Tibial artery (tissue), 4 donors: ENCODE measurements at regions not wholly inside any gene's neighbourhood (a gene's known extent, or its start where the extent isn't known, plus 50 kb on each side); places are given as distances from the start of the nearest gene placed in this dataset.

Experiments
- DNase-seq, 2 donors: peaks; one replicate each; pipeline ENCODE4 v3.0.0-alpha.2; 2019
- H3K27ac ChIP-seq, 2 donors: fragments of 200-600 bp; sonication (generic) in 1 of 2; 1 replicate in 1 of 2; 2 replicates in 1 of 2; pipeline ENCODE4 v1.5.1; 2018 to 2019; ENCODE audit warnings: mild to moderate bottlenecking in 1 of 2
- H3K27me3 ChIP-seq, 2 donors: fragments of 200-600 bp; sonication (generic) in 1 of 2; one replicate each; pipeline versions ENCODE4 v1.5.1 to v1.6.0; 2016 to 2019
- H3K36me3 ChIP-seq, 3 donors: fragments of 200-600 bp; sonication (generic) in 2 of 3; one replicate each; pipeline ENCODE4 v1.5.1; 2016 to 2019; ENCODE audit warnings: mild to moderate bottlenecking in 2 of 3
- H3K4me1 ChIP-seq, 4 donors: fragments of 200-600 bp; sonication (generic) in 2 of 4; 1 replicate in 3 of 4; 2 replicates in 1 of 4; pipeline ENCODE4 v1.5.1; 2016 to 2019
- H3K4me3 ChIP-seq, 2 donors: fragments of 200-600 bp; sonication (generic) in 1 of 2; 1 replicate in 1 of 2; 2 replicates in 1 of 2; pipeline ENCODE4 v1.5.1; 2018 to 2019; ENCODE audit warnings: mild to moderate bottlenecking in 2 of 2
- H3K9me3 ChIP-seq, 3 donors: fragments of 200-600 bp; sonication (generic) in 1 of 3; one replicate each; pipeline ENCODE4 v1.5.1; 2016 to 2019
- CTCF ChIP-seq, 2 experiments: fragments of 200-600 bp in 1 of 2; fragments of 450-650 bp in 1 of 2; IDR thresholded peaks; one replicate each; pipeline ENCODE4 v1.5.1; 2017 to 2019; ENCODE audit warnings: antibody characterized with exemption in 2 of 2, mild to moderate bottlenecking in 1 of 2, moderate library complexity in 1 of 2
- intact Hi-C: fragments of 100-400 bp; cut with DNase I; formaldehyde crosslinking; loops from one replicate; pipeline ENCODE4 v1.15.0; 2023; ENCODE audit warnings: low total_unique reads

GRCh38 chr1:87201768-87202167, 126.9 kb upstream of the LMO4 start:
- Histone ChIP-seq H3K4me1 (no peaks in the 10 kb centered on the region), H3K27ac (no peak overlapping the region)
- intact Hi-C loops = no loop called here

GRCh38 chr1:87202451-87202850, 126.2 kb upstream of the LMO4 start:
- DNase-seq = no peak
- intact Hi-C loops = no loop called here
- Histone ChIP-seq H3K27ac (no peak overlapping the region), H3K27me3 (no peaks in the 10 kb centered on the region), H3K4me3 (peak overlapping the region in 1 of 2 donors; percentile 37), H3K9me3 (no peaks in the 10 kb centered on the region), H3K4me1 (no peaks in the 10 kb centered on the region), H3K36me3 (no peaks in the 10 kb centered on the region)
- no peak for TF ChIP-seq CTCF (IDR thresholded peaks at IDR 0.05)

More at GRCh38 chr1:87201768-87202167, 126.9 kb upstream of the LMO4 start:
- H3K27me3 ChIP-seq = no peaks in the 10 kb centered on the region
- H3K9me3 ChIP-seq = no peaks in the 10 kb centered on the region
- no peak overlapping the region for H3K4me3 ChIP-seq
- DNase-seq = no peak
- TF ChIP-seq CTCF (IDR thresholded peaks at IDR 0.05) = no peak
- H3K36me3 ChIP-seq = no peaks in the 10 kb centered on the region

GRCh38 chr1:87202922-87203655, 125.6 kb upstream of the LMO4 start:
- H3K36me3 ChIP-seq = no peaks in the 10 kb centered on the region
- intact Hi-C loops = no loop called here
- no peaks in the 10 kb centered on the region for H3K27me3 ChIP-seq
- no peaks in the 10 kb centered on the region for H3K9me3 ChIP-seq
- H3K4me1 ChIP-seq = no peaks in the 10 kb centered on the region
- TF ChIP-seq CTCF (IDR thresholded peaks at IDR 0.05) = no peak
- no peak for DNase-seq
- H3K4me3 ChIP-seq = peak overlapping the region in 1 of 2 donors; percentile 37
- no peak overlapping the region for H3K27ac ChIP-seq

- Histone ChIP-seq H3K4me1 (no peaks in the 10 kb centered on the region), H3K9me3 (no peaks in the 10 kb centered on the region), H3K4me3 (no peak overlapping the region), H3K27ac (no peak overlapping the region), H3K27me3 (no peaks in the 10 kb centered on the region), H3K36me3 (no peaks in the 10 kb centered on the region)
- no peak for TF ChIP-seq CTCF (IDR thresholded peaks at IDR 0.05)
- peak in 1 of 2 donors; percentile 29 for DNase-seq
- intact Hi-C loops = no loop called here
Measured at GRCh38 chr1:87203904-87204303, 124.8 kb upstream of the LMO4 start.

- H3K4me1 ChIP-seq = no peaks in the 10 kb centered on the region
- TF ChIP-seq CTCF (IDR thresholded peaks at IDR 0.05) = no peak
- H3K9me3 ChIP-seq = no peaks in the 10 kb centered on the region
- H3K36me3 ChIP-seq = no peaks in the 10 kb centered on the region
- no peak for DNase-seq
- no peaks in the 10 kb centered on the region for H3K27me3 ChIP-seq
- intact Hi-C loops = no loop called here
- no peak overlapping the region for H3K4me3 ChIP-seq
- H3K27ac ChIP-seq = no peak overlapping the region
Measured at GRCh38 chr1:87204441-87204840, 124.2 kb upstream of the LMO4 start.
